ENCODE measurements at regions not wholly inside any gene's neighbourhood (a gene's known extent, or its start where the extent isn't known, plus 50 kb on each side); places are given as distances from the start of the nearest gene placed in this dataset.

GRCh38 chr11:25766332-25767015 lies 565.5 kb upstream of the ANO3 start:
- no peaks in the 10 kb centered on the region for H3K9me3 ChIP-seq (ENCODE audit: control insufficient read depth, insufficient read depth, low read depth, low read length)
- in situ Hi-C loops (cut with HindIII; ENCODE audit: low pct_unique_long_range_greater_than_20kb, low sequenced_read_pairs) = no loop called here
- intact Hi-C loops (cut with micrococcal nuclease; ENCODE audit: unreplicated experiment) = no loop called here
- H3K27me3 ChIP-seq (ENCODE audit: control insufficient read depth, insufficient read depth, low read length) = no peaks in the 10 kb centered on the region
- ATAC-seq = no peak
- no peaks in the 10 kb centered on the region for H3K4me1 ChIP-seq (ENCODE audit: control insufficient read depth, insufficient read depth, low read length)
- POLR2A ChIA-PET = no interaction called here
- H3K36me3 ChIP-seq (ENCODE audit: control insufficient read depth, insufficient read depth, low read length) = no peaks in the 10 kb centered on the region
- CTCF ChIA-PET = no interaction called here
- no peak overlapping the region for H3K4me3 ChIP-seq (ENCODE audit: low read depth in 2 of 2, low read length in 2 of 2)
- no peak for DNase-seq (ENCODE audit: low read depth, low spot score)
- no TSS peak for BruUV-seq (replicated peaks)
- TF ChIP-seq TCF7L2 (IDR thresholded peaks at IDR 0.05; ENCODE audit: low read depth, low read length) = no peak
- no peak for TF ChIP-seq SIN3A (IDR thresholded peaks at IDR 0.05; ENCODE audit: borderline replicate concordance, insufficient read depth, low read depth, low read length)
- no peak for TF ChIP-seq POLR2AphosphoS5 (IDR thresholded peaks at IDR 0.05; ENCODE audit: low read depth, low read length)
- TF ChIP-seq CTCF (IDR thresholded peaks at IDR 0.05) = no peak
- TF ChIP-seq REST (IDR thresholded peaks at IDR 0.05; ENCODE audit: insufficient read depth in 1 of 2, low read depth in 2 of 2, low read length in 1 of 2) = no peak
- H3K27ac ChIP-seq (ENCODE audit: low read length) = no peak overlapping the region

GRCh38 chr11:25769287-25769686 lies 562.6 kb upstream of the ANO3 start:
- H3K27me3 ChIP-seq (ENCODE audit: control insufficient read depth, insufficient read depth, low read length) = no peaks in the 10 kb centered on the region
- in situ Hi-C loops (cut with HindIII; ENCODE audit: low pct_unique_long_range_greater_than_20kb, low sequenced_read_pairs) (no loop called here), intact Hi-C loops (cut with micrococcal nuclease; ENCODE audit: unreplicated experiment) (no loop called here)
- no peaks in the 10 kb centered on the region for H3K36me3 ChIP-seq (ENCODE audit: control insufficient read depth, insufficient read depth, low read length)
- H3K27ac ChIP-seq (ENCODE audit: low read length) = no peak overlapping the region
- TF ChIP-seq POLR2AphosphoS5 (IDR thresholded peaks at IDR 0.05; ENCODE audit: low read depth, low read length) (no peak), CTCF (IDR thresholded peaks at IDR 0.05) (no peak), SIN3A (IDR thresholded peaks at IDR 0.05; ENCODE audit: borderline replicate concordance, insufficient read depth, low read depth, low read length) (no peak), REST (IDR thresholded peaks at IDR 0.05; ENCODE audit: insufficient read depth in 1 of 2, low read depth in 2 of 2, low read length in 1 of 2) (no peak), TCF7L2 (IDR thresholded peaks at IDR 0.05; ENCODE audit: low read depth, low read length) (no peak)
- ATAC-seq = no peak
- no TSS peak for BruUV-seq (replicated peaks)
- ChIA-PET CTCF (no interaction called here), POLR2A (no interaction called here)
- H3K4me1 ChIP-seq (ENCODE audit: control insufficient read depth, insufficient read depth, low read length) = no peaks in the 10 kb centered on the region
- no peak overlapping the region for H3K4me3 ChIP-seq (ENCODE audit: low read depth in 2 of 2, low read length in 2 of 2)
- no peaks in the 10 kb centered on the region for H3K9me3 ChIP-seq (ENCODE audit: control insufficient read depth, insufficient read depth, low read depth, low read length)
- DNase-seq (ENCODE audit: low read depth, low spot score) = no peak
